GM19468 (cell line): ENCODE measurements at regions not wholly inside any gene's neighbourhood (a gene's known extent, or its start where the extent isn't known, plus 50 kb on each side); places are given as distances from the start of the nearest gene placed in this dataset.

Experiments used
- ATAC-seq: cut with Tn5 transposase; IDR thresholded peaks from one replicate; pipeline ENCODE4 v1.9.1; 2021; ENCODE audit warnings: mild to moderate bottlenecking, moderate library complexity, moderate number of reproducible peaks; ENCODE audit not compliant: unreplicated experiment; ENCODE audit errors: extremely low read depth

DNA sequence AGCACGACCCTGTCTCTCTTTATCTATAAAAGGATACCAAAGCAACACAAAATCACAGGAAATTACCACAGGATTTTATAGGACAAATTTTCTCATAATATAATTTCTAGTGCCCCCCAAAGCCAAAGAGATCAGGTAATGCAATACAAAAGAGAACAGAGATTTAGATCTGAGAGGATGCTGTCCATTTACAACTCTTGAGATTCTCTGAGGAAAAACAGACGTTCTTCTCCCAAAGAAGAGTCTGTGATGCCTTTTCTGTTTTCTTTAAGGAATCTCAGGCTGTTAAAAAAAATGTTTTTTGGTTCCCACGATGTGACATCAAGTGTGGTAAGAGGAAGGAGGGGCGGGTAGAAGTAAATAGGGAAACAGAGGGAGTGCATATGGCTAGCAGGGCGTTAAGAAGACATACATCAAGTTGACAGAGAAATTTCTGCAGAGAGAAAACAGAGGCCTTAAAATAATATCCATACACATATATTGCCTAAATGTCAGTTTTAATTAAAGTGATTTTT, 274.7 kb downstream of the YTHDC2 start:
- no peak for ATAC-seq

DNA sequence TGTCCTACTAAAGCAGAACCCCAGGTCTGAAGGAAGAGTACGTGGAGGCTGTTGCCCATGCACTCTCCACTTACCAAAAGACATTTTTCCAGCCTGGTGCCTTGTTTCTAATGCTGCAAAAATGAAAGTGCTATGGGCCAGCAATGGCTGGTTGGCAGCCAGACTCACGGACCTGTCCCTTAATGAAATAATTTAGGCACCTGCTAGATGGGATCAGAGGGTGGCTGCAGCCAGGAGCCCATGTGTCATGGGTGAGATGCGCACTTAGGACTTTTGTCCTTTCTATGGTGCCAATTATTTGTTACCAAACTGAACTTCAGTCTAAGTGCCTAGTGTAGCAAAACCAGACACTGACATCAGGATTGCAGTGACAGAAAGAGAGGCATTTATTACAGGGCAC, 276.3 kb downstream of the YTHDC2 start:
- ATAC-seq: no peak

DNA sequence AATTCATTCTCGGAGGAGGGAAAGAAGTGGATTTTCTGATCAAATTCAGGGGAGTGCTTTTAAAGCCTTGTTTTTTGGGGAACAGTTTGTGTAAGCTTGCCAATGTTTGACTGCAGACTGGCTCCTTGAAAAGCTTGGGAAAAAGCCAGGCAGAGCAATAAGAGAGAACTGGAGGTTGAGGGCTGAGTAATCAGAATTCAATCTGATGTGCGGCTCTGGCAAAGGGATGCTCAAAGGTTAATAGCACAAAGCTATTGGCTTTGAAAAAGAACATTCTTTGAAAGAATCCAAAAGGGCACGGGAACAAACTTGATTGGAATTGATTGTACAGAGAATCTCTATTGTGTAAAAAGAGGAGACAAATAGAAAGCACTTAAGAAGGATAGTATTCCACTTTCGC, 279.3 kb downstream of the YTHDC2 start:
- no peak for ATAC-seq

DNA sequence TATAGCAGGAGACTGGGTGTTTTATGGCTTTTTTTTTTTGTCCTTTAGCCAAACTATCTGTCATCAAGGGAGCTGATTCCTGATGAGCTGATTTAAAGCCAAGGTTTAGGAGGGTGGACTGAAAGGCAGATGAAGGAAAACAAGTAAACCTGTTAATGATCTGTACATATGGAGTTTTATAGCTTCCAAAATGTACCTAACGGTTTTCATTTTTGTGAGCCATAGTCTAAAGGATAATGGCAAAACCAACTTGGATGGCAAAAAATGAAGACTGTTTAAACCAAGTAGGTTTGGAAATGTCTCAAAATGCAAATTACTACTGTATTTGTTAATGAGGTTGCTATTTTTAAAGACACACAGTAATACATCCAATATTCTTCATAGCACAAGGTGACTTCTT, 281.5 kb downstream of the YTHDC2 start:
- no peak for ATAC-seq

DNA sequence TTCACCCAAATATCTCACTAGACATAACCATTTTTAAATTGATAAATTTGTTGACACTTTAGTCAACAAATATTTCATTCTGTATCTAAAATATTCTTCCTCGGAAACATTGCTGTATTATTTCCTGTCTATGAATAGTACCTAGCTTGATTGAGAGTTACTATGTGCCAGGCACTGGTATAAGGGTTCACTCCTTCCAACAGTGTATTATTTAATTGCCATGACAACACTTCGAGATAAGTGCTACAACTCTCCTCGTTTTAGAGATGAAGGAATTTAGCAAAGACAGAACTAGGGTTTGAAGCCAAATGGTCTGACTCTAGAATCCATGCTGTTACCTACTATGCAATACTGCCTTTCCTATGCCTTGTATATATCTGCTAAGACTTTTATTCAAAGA, 287.2 kb downstream of the YTHDC2 start:
- no peak for ATAC-seq

DNA sequence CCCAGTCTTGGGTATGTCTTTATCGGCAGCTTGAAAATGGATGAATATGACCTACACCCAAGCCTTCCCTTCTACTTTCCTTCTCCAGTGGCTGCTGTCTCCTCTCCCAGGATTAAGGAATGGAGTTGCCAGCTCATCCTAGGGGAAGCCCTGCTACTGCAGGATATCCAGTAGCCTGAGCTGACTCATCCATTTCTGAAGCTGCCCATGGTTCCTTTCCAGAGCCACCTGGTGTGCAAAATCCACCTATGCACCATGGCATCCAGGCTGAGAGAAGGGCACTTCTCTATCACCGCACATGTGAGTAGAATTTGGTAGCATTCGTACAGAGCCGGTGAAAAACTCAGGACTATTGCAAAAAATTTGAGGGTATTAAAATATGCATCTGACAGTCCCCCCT, 290.8 kb downstream of the YTHDC2 start:
- no peak for ATAC-seq

DNA sequence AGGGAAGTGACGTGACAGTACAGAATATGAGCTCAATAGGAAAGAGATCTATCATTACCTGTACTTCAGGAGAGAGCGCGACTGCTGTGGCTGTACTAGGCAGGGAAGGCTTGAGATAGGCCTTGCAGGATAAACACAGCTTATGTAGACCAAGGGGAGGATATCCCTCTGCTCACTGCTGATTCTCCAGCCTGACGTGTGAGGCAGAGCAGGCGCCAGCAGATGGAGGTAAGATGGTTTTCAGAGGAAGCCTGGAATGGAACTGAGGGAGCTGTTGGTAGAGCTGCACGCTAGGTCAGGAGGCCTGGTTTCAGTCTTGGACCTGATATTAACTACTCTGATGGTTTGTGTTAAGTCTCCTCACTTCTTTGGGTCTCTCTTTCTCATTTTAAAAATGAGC, 291.4 kb downstream of the YTHDC2 start:
- no peak for ATAC-seq

DNA sequence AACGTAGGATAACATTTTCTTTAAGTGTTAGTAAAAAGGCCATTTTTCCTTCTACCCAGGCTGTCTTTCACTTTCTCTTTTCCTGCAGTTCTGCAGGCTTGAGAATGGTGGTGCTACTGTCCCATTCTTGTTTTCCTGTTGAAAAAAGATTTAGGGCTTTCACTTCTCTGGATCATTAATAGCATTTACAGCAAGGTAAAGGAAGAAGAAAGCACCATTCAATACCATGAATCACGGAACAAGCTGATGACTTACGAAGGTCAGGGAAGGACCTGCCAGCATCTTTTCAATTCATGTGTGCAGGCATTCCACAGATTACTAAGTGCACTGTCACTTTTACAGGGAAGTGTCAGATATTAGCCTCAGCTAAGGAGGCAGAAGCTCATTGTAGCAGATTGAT, 292.8 kb downstream of the YTHDC2 start:
- ATAC-seq: no peak

DNA sequence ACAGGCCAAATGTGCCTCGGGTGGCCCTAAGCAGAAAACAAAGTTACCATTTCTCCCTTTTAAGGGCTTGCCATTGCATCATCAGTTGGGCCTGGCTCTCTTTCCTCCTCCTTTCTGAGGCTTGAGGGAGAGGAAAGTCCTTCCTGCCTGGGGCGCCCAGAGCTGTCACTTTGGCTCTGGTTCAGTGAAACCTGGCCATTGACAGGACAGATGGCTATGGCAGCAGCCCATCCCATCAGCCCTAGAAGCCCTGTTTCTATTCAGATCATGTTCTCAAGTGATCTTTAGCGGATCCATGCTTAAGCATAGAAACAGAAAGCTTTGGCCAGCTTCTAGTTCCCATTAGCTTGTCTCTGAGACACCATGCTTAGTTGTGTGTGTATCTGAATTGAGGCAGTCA, 293.4 kb downstream of the YTHDC2 start:
- ATAC-seq: no peak

DNA sequence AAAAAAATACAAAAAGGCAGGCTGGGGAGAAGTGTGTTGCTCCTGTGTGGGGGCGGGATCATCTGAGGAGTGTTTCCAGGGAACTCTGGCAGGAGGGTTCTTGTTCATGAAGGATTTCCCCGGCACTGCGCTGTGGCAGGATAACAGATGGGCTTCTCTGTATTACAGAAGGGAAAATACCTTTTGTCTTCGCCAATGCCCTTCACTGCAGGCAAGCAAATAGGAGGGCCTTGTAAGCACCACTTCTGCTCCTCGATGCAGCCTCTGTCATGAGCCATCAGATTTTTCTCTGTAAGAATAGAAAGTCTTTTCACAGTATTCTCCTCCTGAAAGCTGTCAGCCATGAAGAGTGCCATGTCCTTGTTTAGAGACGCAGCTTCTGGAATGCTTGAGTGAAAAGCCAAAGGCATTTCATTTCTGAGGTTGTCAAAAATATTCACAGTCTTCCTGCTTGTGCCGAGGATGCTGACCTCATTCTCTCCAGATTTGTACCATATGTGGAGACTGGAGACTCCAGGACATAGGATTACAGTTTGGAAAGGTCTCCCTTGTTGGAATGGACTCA, 294.0 kb downstream of the YTHDC2 start:
- no peak for ATAC-seq

DNA sequence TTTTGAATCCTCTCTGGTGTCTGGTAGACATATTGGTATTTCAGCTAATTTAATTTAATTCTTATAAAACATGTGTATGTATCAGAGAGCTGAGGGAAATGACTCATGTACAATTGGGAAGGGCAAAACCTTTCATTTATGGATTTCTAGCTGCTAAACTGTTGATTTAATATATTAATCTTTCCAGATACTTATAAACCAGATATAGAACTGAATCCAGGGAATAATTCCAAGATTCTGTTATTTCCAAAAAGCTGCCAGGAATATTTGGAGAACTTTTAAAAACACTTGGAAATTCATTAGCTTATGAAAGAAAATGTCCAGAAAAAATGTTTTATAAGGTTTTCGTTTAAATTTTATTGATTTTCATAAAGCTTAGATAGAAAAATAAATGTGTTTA, 295.5 kb downstream of the YTHDC2 start:
- no peak for ATAC-seq

DNA sequence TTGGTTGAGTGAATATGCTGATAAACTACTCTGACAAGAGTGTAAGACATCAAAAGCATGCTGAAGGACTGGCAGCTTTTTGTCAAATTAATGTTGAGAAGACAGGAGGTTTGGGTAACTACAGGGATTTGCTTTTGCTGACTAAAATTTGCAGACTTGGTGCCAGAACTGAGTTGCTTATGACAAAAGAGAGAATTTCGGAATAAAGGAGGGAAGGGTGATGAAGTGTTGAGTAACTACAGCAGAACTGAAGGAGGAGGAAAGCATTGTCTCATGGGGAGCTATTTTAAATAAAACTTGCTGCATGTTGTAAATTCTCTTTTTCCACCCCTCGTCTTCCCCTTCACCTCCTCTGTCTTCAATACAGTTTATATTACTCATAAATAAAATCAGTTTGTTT, 296.1 kb downstream of the YTHDC2 start:
- ATAC-seq: no peak

DNA sequence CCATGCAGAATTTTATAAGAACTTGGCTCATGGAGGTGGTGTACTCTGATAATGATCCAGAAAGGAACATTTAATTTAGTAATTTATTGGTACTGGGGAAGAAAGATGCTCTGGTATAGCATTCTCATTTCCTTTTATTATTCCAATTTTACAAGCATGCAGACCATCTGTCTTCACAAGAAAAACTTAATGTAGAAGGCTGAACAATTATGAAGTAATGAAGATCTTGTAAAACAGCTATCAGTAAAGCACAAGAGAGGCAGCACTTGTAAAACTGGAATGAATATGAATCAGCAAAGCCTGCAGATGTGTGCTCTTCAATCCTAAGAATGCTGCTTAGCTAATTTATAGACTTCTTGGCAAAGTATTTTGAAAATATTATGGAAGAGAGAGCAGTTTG, 300.0 kb downstream of the YTHDC2 start:
- no peak for ATAC-seq

DNA sequence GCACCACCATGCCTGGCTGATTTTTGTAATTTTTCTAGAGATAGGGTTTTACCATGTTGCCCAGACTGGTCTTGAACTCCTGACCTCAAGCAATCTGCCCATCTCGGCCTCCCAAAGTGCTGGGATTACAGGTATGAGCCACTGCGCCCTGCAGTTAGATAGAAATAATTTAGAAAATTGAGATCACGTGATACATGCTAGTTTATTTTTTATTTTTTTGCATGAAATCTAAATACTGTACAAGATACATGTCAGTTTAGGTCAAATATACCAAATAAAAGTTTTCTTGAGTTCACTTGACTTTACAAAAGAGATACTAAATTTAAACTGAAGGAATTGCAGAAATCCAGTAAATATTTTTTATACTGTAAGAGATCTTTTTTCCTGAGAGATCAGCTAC, 304.2 kb downstream of the YTHDC2 start:
- no peak for ATAC-seq

DNA sequence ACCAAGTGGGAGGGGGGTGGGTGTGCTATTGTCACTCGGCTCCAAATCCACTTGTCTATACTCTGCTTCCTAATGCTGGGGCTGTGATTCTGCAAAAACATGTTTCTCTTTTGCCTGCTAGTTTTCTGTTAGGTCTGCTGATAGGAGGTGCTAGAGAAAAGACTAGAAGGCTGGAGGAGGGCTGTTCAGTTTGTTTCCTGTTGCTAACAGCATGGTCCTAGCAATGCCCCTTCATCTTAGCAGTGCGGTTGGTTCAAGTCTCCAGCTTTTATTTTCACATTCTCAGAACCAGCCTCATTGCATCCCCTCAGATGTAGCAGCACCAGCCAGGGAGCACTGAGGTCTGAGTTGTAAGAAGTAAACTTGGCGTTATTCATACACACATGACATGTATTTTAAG, 310.2 kb downstream of the YTHDC2 start:
- ATAC-seq: no peak

DNA sequence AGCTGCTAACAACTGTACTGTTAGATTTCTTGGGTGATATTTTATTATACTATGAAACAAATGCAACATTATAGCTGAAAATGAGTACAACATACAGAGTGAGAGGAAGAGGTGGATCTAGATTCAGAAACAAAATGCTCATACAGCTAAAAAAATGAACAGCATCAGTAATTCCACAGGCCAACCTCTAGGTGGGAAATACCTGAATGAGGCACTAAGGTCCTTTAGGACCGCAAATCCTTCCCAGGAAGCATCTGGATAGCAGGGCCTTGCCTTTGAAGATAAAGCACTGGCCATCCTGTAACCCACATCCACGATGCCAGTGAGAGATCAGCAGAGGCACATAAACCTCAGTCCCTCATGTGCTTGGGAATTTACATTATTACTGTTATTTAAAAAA, 310.8 kb downstream of the YTHDC2 start:
- no peak for ATAC-seq

DNA sequence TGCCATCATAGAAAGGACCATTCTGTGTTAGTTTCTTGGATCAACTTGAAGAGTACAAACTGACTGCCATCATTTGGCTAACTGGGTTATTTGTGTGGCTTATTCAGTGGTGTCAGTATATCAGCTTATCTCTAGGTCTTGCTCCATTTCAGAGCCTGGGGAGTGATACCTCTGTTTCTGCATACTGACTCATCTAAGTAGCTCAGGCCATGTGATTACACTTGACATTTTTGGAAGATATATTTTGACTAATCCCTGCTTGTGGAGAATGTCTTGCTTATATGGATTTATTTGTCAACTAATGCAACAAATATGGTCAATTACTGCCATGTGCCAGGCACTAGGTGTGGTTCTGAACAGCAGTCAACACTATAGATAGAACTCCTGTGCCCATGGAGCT, 311.7 kb downstream of the YTHDC2 start:
- no peak for ATAC-seq

DNA sequence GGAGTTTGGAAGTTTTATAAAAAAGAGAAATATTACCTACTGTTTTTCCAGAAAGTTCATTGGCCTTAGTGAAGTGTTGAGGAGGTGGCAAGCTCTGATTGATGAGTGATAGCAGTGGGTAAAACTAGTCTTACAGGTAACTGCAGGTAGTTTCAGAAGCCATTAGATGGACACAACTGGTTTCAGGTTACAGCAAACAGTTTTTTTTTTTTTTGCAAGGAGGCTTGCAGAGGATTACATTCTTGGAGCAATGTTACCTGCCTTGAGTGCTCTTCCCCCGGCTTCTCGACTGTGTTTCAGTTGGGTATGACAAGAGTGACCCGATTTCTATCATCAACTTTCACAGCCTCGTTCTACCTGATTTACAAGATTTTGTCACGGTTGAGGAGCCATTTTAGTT, 333.4 kb downstream of the YTHDC2 start:
- no peak for ATAC-seq

DNA sequence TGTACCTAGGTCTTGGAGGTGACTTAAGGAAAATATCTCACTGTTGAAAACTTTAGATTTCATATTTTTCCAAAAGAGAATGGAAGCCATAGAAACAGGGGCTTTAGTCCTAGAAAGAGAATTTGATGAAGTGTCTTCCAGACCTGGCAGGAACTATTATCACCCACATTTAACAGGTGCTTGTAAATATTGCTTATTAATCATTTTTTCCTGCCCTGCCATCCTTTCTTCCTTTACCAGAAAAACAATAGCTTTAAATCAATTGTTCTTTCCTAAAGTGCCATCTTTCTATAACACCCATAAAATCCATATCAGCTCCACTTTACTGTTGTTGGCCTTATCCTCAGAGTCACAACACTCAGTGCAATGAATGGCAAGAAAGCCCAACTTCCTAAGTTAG, 350.9 kb downstream of the YTHDC2 start:
- ATAC-seq: no peak

DNA sequence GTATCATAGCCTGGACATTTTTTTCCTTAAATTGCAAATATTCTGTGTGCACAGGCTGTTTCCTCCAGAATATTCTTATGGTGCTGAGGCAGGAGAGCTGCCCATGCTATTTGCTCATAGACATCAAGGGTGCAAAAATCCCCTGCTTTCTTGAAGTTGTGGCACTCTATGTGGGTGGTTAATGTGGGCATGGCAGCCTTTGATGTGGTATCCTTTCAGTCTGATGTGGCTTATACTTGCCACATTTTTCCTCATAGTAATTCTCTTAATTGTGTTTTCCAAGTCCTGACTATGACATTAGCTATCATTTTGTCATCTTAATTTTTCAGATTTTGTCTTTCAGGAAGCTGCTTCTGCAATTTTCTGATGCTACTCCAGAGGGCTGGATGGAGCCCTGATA, 353.3 kb downstream of the YTHDC2 start:
- ATAC-seq: no peak

DNA sequence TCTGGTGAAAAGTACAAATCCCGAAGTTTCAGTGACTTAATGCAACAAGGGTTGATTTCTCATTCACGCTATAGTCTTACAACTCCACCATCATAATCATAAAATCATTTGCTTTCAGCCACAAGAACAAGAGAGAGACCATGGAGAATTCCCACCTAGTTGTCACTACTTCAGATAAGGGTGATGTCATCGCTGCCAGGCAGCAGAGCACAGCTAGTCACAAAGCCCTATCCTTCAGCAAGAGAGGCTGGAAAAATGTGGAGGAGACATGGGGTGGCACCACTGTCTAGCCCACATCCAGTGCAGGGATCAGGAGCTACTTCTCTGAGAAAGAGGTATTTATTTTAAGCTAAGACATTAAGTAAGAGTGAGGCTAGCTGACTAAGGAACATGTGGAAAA, 356.1 kb downstream of the YTHDC2 start:
- ATAC-seq: no peak

DNA sequence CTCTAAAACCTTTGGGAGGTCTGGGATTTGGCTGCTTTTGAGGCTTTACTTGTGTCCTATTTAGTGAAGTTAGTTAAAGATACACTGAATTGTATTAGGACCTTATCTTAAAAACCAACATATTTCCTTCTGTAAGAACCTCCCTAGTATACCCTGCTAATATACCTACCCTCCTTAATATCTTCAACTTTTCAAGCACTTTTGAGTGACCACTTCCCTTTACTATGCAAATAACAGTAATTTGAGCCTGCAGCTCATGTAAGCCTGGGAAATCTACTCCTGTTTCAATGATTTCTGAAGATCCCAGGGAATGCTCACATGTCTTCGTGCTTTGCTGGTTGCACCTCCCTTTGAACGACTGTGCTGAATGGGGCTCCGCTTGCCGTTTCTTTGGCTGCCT, 358.5 kb downstream of the YTHDC2 start:
- no peak for ATAC-seq

DNA sequence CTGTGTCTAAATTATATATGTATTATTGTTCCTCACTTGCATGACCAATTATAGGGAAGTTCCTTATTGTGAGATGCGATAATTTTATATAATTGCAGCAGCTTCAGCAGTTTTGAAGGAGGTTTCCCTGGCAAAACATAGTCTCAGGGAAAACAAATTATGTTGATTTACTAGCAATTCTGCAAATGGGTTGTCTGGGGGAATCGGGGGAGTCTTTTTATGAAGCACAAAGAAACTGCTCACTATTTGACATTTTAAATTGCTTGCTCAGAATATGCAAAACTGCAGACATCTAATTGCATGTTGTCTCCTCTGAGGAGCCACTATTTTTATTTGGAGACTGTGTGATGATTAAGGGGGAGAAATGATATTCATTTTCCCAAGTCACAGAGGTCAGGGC, 361.6 kb downstream of the YTHDC2 start:
- ATAC-seq: no peak
